Psoas muscle (tissue), 7 donors: ENCODE measurements at regions not wholly inside any gene's neighbourhood (a gene's known extent, or its start where the extent isn't known, plus 50 kb on each side); places are given as distances from the start of the nearest gene placed in this dataset.

Source experiments
- ATAC-seq, 4 donors: fragments of 200-7000 bp; cut with Tn5 transposase; one replicate each; pipeline ENCODE4 v1.9.1; 2020; ENCODE audit warnings: moderate library complexity in 3 of 4, mild to moderate bottlenecking in 2 of 4
- DNase-seq, 2 donors: peaks; one replicate each; pipeline ENCODE4 v3.0.0-alpha.2; 2020
- H3K27ac ChIP-seq: fragments of 200-600 bp; one replicate; pipeline ENCODE4 v1.8.0; 2022
- H3K27me3 ChIP-seq, 3 donors: fragments of 200-600 bp in 1 of 3; one replicate each; pipeline versions ENCODE4 v1.6.1 to v1.8.0; 2013 to 2022; ENCODE audit warnings: low read length in 2 of 3, mild to moderate bottlenecking in 2 of 3, moderate library complexity in 1 of 3; ENCODE audit not compliant: insufficient read depth in 3 of 3
- H3K36me3 ChIP-seq, 2 donors: fragments of 200-600 bp in 1 of 2; one replicate each; pipeline versions ENCODE4 v1.6.1 to v1.8.0; 2013 to 2022; ENCODE audit warnings: low read depth in 1 of 2, mild to moderate bottlenecking in 1 of 2, moderate library complexity in 1 of 2; ENCODE audit not compliant: insufficient read depth in 1 of 2
- H3K4me1 ChIP-seq: fragments of 200-600 bp; one replicate; pipeline ENCODE4 v1.8.0; 2022
- H3K4me3 ChIP-seq: fragments of 200-600 bp; one replicate; pipeline ENCODE4 v1.8.0; 2022; ENCODE audit warnings: mild to moderate bottlenecking
- H3K9me3 ChIP-seq: fragments of 200-600 bp; one replicate; pipeline ENCODE4 v1.8.0; 2022
- CTCF ChIP-seq: fragments of 200-600 bp; IDR thresholded peaks from one replicate; pipeline ENCODE4 v1.8.0; 2022; ENCODE audit warnings: antibody characterized with exemption
- WGBS, 3 donors: extraction: QIAGEN DNeasy Blood & Tissue Kit; methylation state at CpG; one replicate each; pipeline versions ENCODE4 v1.1.6 to v1.1.7; 2013; 5-methylcytosine and 5-hydroxymethylcytosine counted together
- intact Hi-C, 2 donors: fragments of 100-400 bp; cut with DNase I; formaldehyde crosslinking; loops; one replicate each; pipeline versions ENCODE4 v1.11.0 to v1.14.2; 2022
- donor health status: healthy with polysubstance abuse.
- donor health status: DM: no; HTN: no; CAD: no; lungs with moderate emphysema.
- donor health status: Bipolar disorder and iron deficiency.
- donor health status: healthy.
- donor health status: DM: yes; HTN: yes; CAD: no.
- donor health status: DM: no; HTN: no; CAD: no.
- donor health status: DM: yes; HTN: yes; CAD: no.

- no peak for TF ChIP-seq CTCF
- H3K9me3 ChIP-seq: no peaks in the 10 kb centered on the region
- intact Hi-C loops: no loop called here
- H3K4me3 ChIP-seq: no peak overlapping the region
- H3K4me1 ChIP-seq: no peaks in the 10 kb centered on the region
- H3K36me3 ChIP-seq: no peaks in the 10 kb centered on the region
- H3K27me3 ChIP-seq: peaks cover 0 to 3% (median 0%) of the 10 kb centered on the region in 3 donors
- ATAC-seq (no peak), DNase-seq (no peak)
- no peak overlapping the region for H3K27ac ChIP-seq
These were observed 154.7 kb downstream of the KTN1 start for GRCh38 chr14:55734731-55735130.

- H3K27ac ChIP-seq: no peak overlapping the region
- H3K4me1 ChIP-seq: no peaks in the 10 kb centered on the region
- DNase-seq (peak in 1 of 2 donors; percentile 59), ATAC-seq (peak in 1 of 4 donors; percentile 54)
- intact Hi-C loops: no loop called here
- no peaks in the 10 kb centered on the region for H3K36me3 ChIP-seq
- 56 to 63% (median 60%) methylated on average over 6 of the region's 6 CpGs for WGBS, 3 donors
- no peaks in the 10 kb centered on the region for H3K27me3 ChIP-seq
- no peaks in the 10 kb centered on the region for H3K9me3 ChIP-seq
- TF ChIP-seq CTCF: no peak
- H3K4me3 ChIP-seq: no peak overlapping the region
These were observed 160.1 kb downstream of the KTN1 start for GRCh38 chr14:55739967-55740648.

- ATAC-seq (no peak), DNase-seq (no peak)
- 81 to 90% (median 86%) methylated on average over 3 of the region's 3 CpGs for WGBS, 3 donors
- H3K36me3 ChIP-seq: no peaks in the 10 kb centered on the region
- no peaks in the 10 kb centered on the region for H3K9me3 ChIP-seq
- no peaks in the 10 kb centered on the region for H3K27me3 ChIP-seq
- no peak overlapping the region for H3K27ac ChIP-seq
- H3K4me3 ChIP-seq: no peak overlapping the region
- intact Hi-C loops: no loop called here
- TF ChIP-seq CTCF: no peak
- no peaks in the 10 kb centered on the region for H3K4me1 ChIP-seq
These were observed 160.6 kb downstream of the KTN1 start for GRCh38 chr14:55740649-55740989.

GRCh38 chr14:55741240-55741639, 161.2 kb downstream of the KTN1 start:
- ATAC-seq (no peak), DNase-seq (no peak)
- intact Hi-C loops: no loop called here
- Histone ChIP-seq H3K27ac (no peak overlapping the region), H3K36me3 (no peaks in the 10 kb centered on the region), H3K4me1 (no peaks in the 10 kb centered on the region), H3K9me3 (no peaks in the 10 kb centered on the region), H3K27me3 (no peaks in the 10 kb centered on the region), H3K4me3 (no peak overlapping the region)
- no peak for TF ChIP-seq CTCF
- WGBS, 3 donors: 81 to 93% (median 89%) methylated on average over 5 of the region's 5 CpGs

- TF ChIP-seq CTCF: no peak
- WGBS, 3 donors: 54 to 70% (median 63%) methylated on average over 6 of the region's 6 CpGs
- ATAC-seq (no peak), DNase-seq (no peak)
- Histone ChIP-seq H3K27me3 (no peaks in the 10 kb centered on the region), H3K9me3 (no peaks in the 10 kb centered on the region), H3K36me3 (no peaks in the 10 kb centered on the region), H3K4me3 (no peak overlapping the region), H3K27ac (no peak overlapping the region), H3K4me1 (no peaks in the 10 kb centered on the region)
- intact Hi-C loops: no loop called here
These were observed 163.5 kb downstream of the KTN1 start for GRCh38 chr14:55743551-55743950.
